ENCODE measurements at regions not wholly inside any gene's neighbourhood (a gene's known extent, or its start where the extent isn't known, plus 50 kb on each side); places are given as distances from the start of the nearest gene placed in this dataset.

- no peak for TF ChIP-seq POLR2A (IDR thresholded peaks at IDR 0.05; ENCODE audit: low read length)
- TF ChIP-seq GATA1 (IDR thresholded peaks at IDR 0.05; ENCODE audit: low read depth, low read length): no peak
These were observed 325.6 kb downstream of the ACTL7B start for GRCh38 chr9:108530141-108530540.

All from erythroblast (primary cell).